ENCODE measurements at regions not wholly inside any gene's neighbourhood (a gene's known extent, or its start where the extent isn't known, plus 50 kb on each side); places are given as distances from the start of the nearest gene placed in this dataset.

DNA sequence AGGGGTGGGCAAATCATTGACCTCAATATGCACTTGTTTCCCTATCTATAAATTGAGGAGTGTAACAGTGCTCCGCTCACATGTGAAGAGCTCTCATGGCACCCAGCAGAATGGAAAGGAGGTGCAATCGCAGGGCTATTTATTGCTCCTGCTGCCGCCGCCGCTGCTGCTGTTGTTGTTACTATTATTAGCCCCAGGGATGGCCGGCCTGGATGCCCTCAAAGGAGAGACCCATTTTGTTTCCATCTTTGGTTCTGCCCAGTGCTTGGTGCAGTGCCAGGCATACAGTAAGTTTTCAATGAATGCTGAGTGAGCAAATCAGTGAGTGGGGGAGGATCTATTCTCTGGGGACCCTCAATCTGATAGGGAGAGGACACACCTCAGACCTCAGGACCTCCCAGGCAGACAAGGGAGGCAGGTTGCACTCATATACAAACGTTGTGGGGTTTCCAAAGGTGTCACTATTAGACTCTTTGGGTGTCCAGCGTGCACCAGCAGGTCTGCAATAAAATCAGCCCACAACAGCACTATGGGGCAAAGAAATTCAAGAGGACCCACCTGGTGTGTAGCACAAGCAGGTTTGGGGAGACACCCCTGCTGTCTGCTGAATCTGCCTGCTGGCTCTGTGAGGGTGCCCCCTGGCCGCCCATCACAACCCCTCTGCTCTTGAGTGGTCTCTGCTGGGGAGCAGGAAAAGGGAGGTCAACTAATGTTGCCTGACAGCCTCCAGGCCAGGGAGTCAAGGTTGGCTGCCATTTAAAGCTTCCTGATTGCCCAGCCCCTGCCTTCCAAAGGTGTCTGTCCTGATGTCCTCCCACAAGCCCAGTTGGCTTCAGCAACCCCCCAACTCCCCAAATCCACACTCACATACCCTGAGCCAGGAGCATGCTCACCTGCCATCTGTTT, 136.3 kb downstream of the ACTL8 start:
- H3K9me3 Mint-ChIP-seq: no peaks in the 10 kb centered on the region
- intact Hi-C loops (cut with micrococcal nuclease): no loop called here
- H3K4me1 Mint-ChIP-seq: no peaks in the 10 kb centered on the region
- no peak overlapping the region for H3K4me3 Mint-ChIP-seq
- no peaks in the 10 kb centered on the region for H3K36me3 Mint-ChIP-seq (ENCODE audit: low read depth)
- no peaks in the 10 kb centered on the region for H3K27me3 Mint-ChIP-seq
- no peak overlapping the region for H3K27ac Mint-ChIP-seq
- DNase-seq: no peak

DNA sequence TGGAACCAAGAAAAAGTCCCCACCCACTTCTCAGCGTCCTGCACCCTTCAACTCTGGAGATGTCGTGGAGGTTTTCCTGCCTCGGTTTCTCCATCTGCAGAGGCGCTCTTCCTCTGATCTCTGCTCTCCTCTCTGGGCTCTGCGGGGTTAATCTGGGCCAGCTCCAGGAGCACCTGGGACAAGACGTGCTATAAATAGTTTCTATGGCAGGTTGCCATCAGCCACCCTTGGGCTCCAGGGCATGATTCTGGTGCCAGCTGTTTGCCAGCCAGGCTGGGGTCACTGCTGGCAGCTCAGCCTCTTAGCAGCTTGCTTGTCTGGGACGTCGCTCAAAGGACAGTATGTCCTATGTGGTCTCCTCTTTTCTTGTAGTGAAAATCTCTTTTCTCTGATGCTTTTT, 137.1 kb downstream of the ACTL8 start:
- Mint-ChIP-seq H3K4me3 (no peak overlapping the region), H3K4me1 (no peaks in the 10 kb centered on the region), H3K36me3 (ENCODE audit: low read depth) (no peaks in the 10 kb centered on the region), H3K9me3 (no peaks in the 10 kb centered on the region), H3K27ac (no peak overlapping the region), H3K27me3 (no peaks in the 10 kb centered on the region)
- no peak for DNase-seq
- intact Hi-C loops (cut with micrococcal nuclease): no loop called here

DNA sequence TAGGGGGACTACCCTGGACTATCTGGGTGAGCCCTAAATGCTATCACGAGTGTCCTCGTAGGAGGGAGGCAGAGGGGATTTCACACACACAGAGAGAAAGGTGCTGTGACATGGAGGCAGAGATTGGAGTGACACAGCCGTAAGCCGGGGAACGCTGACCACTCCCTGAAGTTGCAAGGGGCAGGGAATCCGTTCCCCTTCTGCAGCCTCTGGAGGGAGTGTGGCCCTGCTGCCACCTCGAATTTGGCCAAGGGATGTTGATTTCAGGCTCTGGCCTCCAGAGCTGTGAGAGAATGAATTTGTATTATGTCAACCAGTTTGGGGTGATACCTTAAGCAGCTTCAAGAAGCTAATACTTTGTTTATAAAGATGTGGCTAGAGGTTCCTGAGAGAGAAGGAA, 137.7 kb downstream of the ACTL8 start:
- H3K4me3 Mint-ChIP-seq: no peak overlapping the region
- intact Hi-C loops (cut with micrococcal nuclease): no loop called here
- H3K27ac Mint-ChIP-seq: no peak overlapping the region

DNA sequence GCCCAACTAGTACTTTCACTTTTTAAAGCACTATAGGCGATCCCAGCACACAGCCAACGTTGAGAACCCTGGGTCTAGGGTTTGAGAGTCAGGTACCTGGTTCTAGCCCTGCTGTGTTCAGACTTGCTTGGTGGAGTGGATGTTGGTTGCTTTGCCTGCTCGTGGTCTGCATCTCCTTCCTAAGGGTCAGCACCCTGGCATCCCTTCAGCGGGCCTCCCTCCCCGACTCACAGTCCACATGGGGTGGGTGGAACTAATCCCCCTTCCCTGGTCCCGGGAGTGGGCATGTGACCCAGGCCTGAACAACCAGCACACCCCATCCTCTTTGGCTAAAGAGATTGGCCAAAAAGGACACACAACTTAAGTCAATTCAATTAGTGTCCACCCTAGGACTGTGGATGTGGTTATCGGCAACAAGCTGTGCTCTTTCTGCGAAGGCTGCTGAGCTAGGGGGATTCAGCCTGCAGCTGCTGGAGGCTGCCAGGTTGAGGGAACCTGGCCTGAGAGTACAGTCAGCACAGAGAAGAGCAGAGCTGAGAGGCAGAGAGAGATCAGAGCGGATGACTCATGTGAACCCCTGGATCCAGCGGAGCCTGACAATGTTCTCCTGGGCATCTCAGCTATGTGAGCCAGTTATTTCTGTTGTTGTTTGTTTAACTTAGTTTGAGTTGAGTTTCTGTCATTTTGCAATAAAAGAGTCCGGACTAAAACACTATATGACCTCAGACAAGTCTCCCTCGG, 138.9 kb downstream of the ACTL8 start:
- Mint-ChIP-seq H3K27ac (no peak overlapping the region), H3K27me3 (peaks cover 6% of the 10 kb centered on the region), H3K4me1 (no peaks in the 10 kb centered on the region), H3K4me3 (no peak overlapping the region), H3K9me3 (no peaks in the 10 kb centered on the region), H3K36me3 (ENCODE audit: low read depth) (no peaks in the 10 kb centered on the region)
- intact Hi-C loops (cut with micrococcal nuclease): no loop called here
- DNase-seq: no peak

More for the DNA sequence above, 137.7 kb downstream of the ACTL8 start:
- Mint-ChIP-seq H3K27me3 (no peaks in the 10 kb centered on the region), H3K36me3 (ENCODE audit: low read depth) (no peaks in the 10 kb centered on the region), H3K4me1 (no peaks in the 10 kb centered on the region), H3K9me3 (no peaks in the 10 kb centered on the region)
- DNase-seq: no peak

DNA sequence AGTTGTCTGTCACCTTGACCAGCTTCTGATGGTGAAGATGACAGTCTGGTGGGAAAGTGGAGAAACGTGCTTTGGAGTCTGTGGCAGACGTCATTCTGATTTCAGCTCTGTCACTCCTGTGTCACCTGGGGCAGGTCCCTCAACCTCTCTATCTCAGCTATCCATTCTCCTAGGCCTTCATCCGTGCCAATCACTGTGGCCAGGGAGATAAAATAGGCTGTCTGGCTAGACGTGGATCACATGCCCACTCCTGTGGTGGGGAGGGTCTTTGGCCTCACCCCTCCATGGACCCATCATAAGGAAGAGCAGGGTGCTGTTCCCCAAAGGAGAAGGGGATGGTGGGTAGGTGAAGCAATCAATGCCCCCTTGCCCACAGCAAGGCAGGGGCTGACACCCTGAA, 140.3 kb downstream of the ACTL8 start:
- DNase-seq: no peak
- intact Hi-C loops (cut with micrococcal nuclease): no loop called here
- no peaks in the 10 kb centered on the region for H3K9me3 Mint-ChIP-seq
- H3K27me3 Mint-ChIP-seq: peaks cover 6% of the 10 kb centered on the region
- no peak overlapping the region for H3K4me3 Mint-ChIP-seq
- no peaks in the 10 kb centered on the region for H3K36me3 Mint-ChIP-seq (ENCODE audit: low read depth)
- no peak overlapping the region for H3K27ac Mint-ChIP-seq
- no peaks in the 10 kb centered on the region for H3K4me1 Mint-ChIP-seq

DNA sequence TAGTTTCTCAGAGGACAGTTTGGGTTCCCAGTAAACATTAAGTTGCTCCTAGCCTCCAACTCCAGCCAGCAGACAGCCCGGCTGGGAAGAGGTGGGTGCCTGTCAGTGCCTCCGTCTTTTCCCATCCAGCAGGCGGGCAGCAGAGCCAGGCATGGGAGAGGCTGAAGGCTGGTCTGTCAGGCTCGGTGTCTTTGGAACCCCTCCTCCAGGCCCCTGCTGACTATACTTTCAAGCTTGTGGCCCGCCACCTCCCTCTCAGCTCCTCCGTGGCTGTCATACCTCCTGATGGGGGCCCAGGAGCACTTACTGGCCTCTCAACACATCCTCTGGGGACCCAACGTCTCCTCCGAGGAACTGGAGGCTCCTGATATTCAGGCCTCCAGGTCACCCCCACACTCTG, 140.9 kb downstream of the ACTL8 start:
- H3K27ac Mint-ChIP-seq: no peak overlapping the region
- H3K36me3 Mint-ChIP-seq (ENCODE audit: low read depth): no peaks in the 10 kb centered on the region
- intact Hi-C loops (cut with micrococcal nuclease): no loop called here

DNA sequence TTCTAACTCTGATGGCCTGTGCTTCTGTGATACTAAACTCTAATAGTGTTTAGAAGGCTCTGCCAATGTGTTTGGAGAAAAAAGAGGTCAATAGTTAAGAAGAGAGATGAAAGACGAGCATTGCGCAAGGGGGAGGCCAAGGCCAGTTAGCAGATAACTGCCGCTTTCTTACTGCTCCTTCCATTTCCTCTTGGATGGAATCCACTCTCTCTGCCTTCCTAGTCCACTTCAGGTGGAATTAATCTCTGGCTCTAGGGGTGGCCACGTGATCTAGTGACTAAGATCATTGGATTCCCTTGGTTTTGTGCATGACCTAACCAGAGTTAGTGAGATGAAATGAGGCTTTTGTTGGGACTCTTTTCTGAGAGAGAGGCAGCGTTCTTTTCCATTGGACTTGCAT, 148.3 kb downstream of the ACTL8 start:
- no peak overlapping the region for H3K4me3 Mint-ChIP-seq
- no peak overlapping the region for H3K27ac Mint-ChIP-seq
- intact Hi-C loops (cut with micrococcal nuclease): no loop called here
- H3K36me3 Mint-ChIP-seq (ENCODE audit: low read depth): no peaks in the 10 kb centered on the region
- H3K27me3 Mint-ChIP-seq: peaks cover 4% of the 10 kb centered on the region
- no peaks in the 10 kb centered on the region for H3K4me1 Mint-ChIP-seq
- DNase-seq: no peak
- H3K9me3 Mint-ChIP-seq: no peaks in the 10 kb centered on the region

More for the DNA sequence above, 140.9 kb downstream of the ACTL8 start:
- DNase-seq: no peak
- Mint-ChIP-seq H3K9me3 (no peaks in the 10 kb centered on the region), H3K4me3 (no peak overlapping the region), H3K4me1 (no peaks in the 10 kb centered on the region), H3K27me3 (peaks cover 6% of the 10 kb centered on the region)

DNA sequence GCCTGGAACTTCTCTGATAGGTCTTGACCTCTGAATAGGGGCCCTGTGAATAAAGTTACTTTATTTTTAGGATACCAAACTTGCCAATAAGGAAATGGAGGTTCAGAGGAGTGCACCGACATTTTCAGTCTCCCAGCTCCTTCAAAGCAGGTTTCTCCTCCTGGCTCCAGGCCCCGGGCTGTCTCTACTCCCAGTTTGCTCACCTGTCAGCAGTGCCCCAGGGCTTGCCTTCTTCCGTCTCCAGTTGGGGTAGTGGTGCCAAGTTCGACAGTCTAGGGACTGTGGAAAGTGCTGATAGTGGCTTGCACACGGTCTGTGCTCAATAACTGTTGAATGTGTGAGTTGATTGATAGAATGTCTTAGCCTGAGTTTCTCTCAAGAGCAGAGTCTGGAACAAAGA, 149.2 kb downstream of the ACTL8 start:
- Mint-ChIP-seq H3K27me3 (peaks cover under 1% of the 10 kb centered on the region), H3K4me3 (no peak overlapping the region), H3K9me3 (no peaks in the 10 kb centered on the region), H3K27ac (no peak overlapping the region), H3K4me1 (no peaks in the 10 kb centered on the region), H3K36me3 (ENCODE audit: low read depth) (no peaks in the 10 kb centered on the region)
- intact Hi-C loops (cut with micrococcal nuclease): no loop called here
- DNase-seq: no peak

DNA sequence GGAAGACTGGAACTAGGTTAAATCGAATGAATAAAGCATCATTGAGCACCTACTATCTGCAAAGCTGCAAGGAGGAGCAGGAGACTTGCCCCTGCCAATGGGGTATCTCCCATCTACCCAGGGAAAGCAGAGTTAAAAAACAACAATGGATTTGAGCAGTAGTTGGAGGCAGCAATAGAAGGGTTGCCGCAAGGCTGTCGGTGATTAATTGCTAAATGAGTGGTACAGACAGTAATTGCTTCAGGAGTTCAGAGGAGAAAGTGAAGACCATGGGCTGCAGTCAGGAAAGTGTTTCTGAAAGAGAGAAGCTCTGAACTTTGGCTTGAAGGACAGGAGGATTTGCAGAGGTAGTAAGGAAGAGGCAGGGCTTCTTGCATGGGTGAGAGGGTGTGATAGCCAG, 152.9 kb downstream of the ACTL8 start:
- Mint-ChIP-seq H3K4me1 (no peaks in the 10 kb centered on the region), H3K36me3 (ENCODE audit: low read depth) (no peaks in the 10 kb centered on the region)
- intact Hi-C loops (cut with micrococcal nuclease): no loop called here

DNA sequence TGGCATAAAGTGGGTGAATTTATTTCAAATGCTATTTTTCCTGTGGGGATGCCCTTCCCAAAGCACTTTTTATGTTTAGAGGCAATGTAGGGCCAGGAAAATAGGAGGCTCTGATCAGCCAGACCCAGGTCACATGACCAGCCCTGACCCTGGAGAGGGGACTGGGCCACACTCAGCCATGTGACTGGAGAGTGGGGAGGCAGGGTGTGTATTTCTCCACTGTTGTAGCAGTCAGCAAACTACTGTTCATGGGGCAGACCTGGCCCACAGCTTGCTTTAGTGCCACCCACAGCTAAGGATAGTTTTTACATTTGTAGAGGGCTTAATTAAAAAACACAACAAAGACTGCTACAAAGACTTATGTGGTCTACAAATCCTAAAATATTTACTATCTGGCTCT, 153.8 kb downstream of the ACTL8 start:
- H3K4me3 Mint-ChIP-seq: no peak overlapping the region
- no peaks in the 10 kb centered on the region for H3K9me3 Mint-ChIP-seq
- no peak overlapping the region for H3K27ac Mint-ChIP-seq
- H3K27me3 Mint-ChIP-seq: peaks cover 7% of the 10 kb centered on the region
- no peak for DNase-seq
- no peaks in the 10 kb centered on the region for H3K4me1 Mint-ChIP-seq
- intact Hi-C loops (cut with micrococcal nuclease): no loop called here
- no peaks in the 10 kb centered on the region for H3K36me3 Mint-ChIP-seq (ENCODE audit: low read depth)

More for the DNA sequence above, 152.9 kb downstream of the ACTL8 start:
- Mint-ChIP-seq H3K9me3 (no peaks in the 10 kb centered on the region), H3K27ac (no peak overlapping the region), H3K4me3 (no peak overlapping the region), H3K27me3 (peaks cover 7% of the 10 kb centered on the region)
- no peak for DNase-seq

DNA sequence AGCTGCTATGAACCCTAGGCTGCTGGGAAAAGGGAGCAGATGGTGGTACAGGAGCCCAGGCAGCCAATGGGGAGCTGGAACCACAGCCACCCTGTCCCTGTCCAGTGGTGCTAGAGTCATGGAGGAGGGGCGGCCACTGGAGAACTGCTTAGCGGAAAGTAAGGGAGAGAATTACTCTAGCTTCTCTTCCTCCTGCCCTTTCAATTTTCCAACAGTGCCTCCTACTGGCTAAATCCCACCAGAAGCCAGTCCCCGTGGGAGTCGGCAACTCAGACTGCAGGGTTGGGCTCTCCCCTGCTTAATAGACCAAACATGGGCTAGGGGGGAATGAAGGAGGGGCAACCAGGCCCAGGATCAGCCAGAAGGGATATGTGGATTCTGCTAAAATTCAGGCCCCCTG, 154.5 kb downstream of the ACTL8 start:
- Mint-ChIP-seq H3K36me3 (ENCODE audit: low read depth) (no peaks in the 10 kb centered on the region), H3K4me3 (no peak overlapping the region), H3K9me3 (no peaks in the 10 kb centered on the region), H3K27ac (no peak overlapping the region), H3K27me3 (peaks cover 7% of the 10 kb centered on the region), H3K4me1 (no peaks in the 10 kb centered on the region)
- intact Hi-C loops (cut with micrococcal nuclease): no loop called here
- DNase-seq: no peak

DNA sequence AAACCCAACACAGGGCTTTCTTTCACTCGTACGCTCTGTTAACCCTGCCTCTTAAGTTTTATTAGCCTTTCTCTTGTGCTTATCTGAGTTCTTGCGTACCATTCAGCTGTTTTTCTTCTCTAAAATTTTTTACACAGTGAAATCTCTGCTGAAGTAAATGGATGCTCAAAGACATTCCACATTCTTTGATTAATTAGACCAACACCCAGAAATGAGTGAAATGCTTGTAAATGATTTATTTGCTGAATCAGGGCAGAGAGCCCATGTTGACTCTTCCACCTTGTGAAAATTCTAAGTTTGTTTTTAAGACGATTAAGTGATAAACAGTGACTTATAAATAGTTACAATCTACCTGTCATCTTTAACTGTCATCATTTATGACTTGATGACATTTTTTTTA, 156.7 kb downstream of the ACTL8 start:
- DNase-seq: no peak
- Mint-ChIP-seq H3K36me3 (ENCODE audit: low read depth) (no peaks in the 10 kb centered on the region), H3K27ac (no peak overlapping the region), H3K9me3 (no peaks in the 10 kb centered on the region), H3K4me1 (no peaks in the 10 kb centered on the region), H3K27me3 (peaks cover 7% of the 10 kb centered on the region), H3K4me3 (no peak overlapping the region)
- intact Hi-C loops (cut with micrococcal nuclease): no loop called here

DNA sequence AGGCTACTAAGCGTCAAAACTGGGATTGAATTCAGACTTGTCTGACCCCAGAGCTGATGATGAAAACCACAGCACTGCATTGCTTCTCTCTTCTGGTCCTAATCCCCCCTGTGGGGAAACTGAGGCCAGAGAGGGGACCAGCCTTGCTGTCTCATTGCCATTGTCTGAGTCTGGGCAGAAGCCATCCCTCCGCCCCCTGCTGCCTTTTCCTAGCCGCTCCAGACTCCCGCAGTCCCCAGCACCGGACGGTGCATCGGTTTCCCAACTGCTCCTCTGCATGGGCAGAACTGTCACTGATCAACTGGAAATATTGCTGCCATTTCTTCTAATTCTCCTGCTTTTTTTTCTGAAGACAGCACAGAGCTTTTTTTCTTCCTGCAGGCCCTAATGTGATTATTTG, 157.4 kb downstream of the ACTL8 start:
- DNase-seq: no peak
- H3K36me3 Mint-ChIP-seq (ENCODE audit: low read depth): no peaks in the 10 kb centered on the region
- H3K9me3 Mint-ChIP-seq: no peaks in the 10 kb centered on the region
- intact Hi-C loops (cut with micrococcal nuclease): no loop called here
- peaks cover 7% of the 10 kb centered on the region for H3K27me3 Mint-ChIP-seq
- H3K4me1 Mint-ChIP-seq: no peaks in the 10 kb centered on the region
- H3K4me3 Mint-ChIP-seq: no peak overlapping the region
- H3K27ac Mint-ChIP-seq: no peak overlapping the region

DNA sequence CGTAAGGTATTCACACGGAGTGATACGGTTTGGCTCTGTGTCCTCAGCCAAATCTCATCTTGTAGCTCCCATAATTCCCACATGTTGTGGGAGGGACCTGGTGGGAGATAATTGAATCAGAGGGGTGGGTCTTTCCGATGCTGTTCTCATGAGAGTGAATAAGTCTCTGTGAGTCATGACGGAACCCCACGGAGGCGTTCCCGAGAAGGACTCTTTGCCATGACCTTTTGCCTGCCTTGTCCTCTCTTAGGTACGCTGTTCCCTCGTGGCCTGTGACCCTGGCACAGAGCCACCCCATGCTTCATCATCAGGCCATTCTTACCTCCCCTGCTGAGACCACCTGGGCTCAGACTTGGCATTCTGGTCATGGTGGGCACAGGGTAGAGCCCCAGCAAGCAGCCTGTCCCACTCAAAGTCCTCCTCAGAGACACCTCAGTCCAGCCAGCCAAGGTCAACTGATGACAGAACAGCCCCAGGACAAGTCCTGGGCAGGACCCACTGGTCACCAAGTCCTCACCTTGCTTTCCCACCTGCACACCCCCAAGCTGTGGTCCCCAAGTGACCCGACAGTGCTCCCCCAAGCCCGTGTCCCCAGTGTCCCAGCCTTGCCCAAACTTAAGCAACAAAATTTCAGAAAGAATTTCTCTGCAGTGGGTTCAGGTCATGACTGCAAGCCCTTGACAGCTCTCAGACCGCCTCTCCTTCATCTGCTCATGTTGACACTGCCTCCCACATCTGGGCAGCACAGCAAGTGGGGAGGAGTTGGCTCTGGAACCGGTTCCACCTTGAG, 158.4 kb downstream of the ACTL8 start:
- Mint-ChIP-seq H3K4me3 (no peak overlapping the region), H3K4me1 (no peaks in the 10 kb centered on the region), H3K9me3 (no peaks in the 10 kb centered on the region), H3K27me3 (peaks cover 7% of the 10 kb centered on the region), H3K27ac (no peak overlapping the region), H3K36me3 (ENCODE audit: low read depth) (no peaks in the 10 kb centered on the region)
- intact Hi-C loops (cut with micrococcal nuclease): no loop called here
- no peak for DNase-seq

Data from activated CD4-positive, alpha-beta T cell treated with anti-CD3 and anti-CD28 coated beads, Interleukin-2, amount 10 ng/mL, durations not matched to agents 24 days and 14 days (primary cell).